ENCODE measurements at regions not wholly inside any gene's neighbourhood (a gene's known extent, or its start where the extent isn't known, plus 50 kb on each side); places are given as distances from the start of the nearest gene placed in this dataset.

DNA sequence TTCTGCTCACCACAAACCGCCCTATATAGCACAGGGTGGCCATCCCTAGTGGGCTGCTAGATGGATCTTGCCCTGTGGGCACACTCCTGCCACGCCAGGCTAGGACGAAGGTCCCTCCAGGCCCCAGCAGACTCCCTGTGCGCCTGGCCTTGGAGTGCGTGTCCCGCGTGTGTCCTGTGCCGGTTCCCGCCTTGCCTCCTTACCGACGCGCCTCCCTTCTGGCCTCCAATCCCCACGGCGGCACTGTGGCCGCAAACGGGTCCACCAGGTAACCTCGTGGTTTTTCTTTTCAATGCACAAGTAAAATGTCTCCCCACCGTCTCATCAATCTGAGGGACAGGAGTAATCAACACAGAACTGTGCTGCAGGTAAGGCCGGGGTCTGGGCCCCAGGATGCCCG is 133.8 kb upstream of the PHACTR3 start:
- WGBS, 2 donors: 95% methylated on average over 20 of the region's 20 CpGs
- no peaks in the 10 kb centered on the region for H3K36me3 ChIP-seq
- no peak overlapping the region for H3K4me3 ChIP-seq
- TF ChIP-seq EP300 (IDR thresholded peaks at IDR 0.05): no peak
- TF ChIP-seq, protein P1, sequence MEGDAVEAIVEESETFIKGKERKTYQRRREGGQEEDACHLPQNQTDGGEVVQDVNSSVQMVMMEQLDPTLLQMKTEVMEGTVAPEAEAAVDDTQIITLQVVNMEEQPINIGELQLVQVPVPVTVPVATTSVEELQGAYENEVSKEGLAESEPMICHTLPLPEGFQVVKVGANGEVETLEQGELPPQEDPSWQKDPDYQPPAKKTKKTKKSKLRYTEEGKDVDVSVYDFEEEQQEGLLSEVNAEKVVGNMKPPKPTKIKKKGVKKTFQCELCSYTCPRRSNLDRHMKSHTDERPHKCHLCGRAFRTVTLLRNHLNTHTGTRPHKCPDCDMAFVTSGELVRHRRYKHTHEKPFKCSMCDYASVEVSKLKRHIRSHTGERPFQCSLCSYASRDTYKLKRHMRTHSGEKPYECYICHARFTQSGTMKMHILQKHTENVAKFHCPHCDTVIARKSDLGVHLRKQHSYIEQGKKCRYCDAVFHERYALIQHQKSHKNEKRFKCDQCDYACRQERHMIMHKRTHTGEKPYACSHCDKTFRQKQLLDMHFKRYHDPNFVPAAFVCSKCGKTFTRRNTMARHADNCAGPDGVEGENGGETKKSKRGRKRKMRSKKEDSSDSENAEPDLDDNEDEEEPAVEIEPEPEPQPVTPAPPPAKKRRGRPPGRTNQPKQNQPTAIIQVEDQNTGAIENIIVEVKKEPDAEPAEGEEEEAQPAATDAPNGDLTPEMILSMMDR (IDR thresholded peaks at IDR 0.05): no peak
- no peak for TF ChIP-seq POLR2A (IDR thresholded peaks at IDR 0.05)
- H3K27me3 ChIP-seq: peaks cover 0 to 11% of the 10 kb centered on the region in 2 donors
- no peak for DNase-seq (ENCODE audit: low spot score in 2 of 2)
- no peak overlapping the region for H3K27ac ChIP-seq
- no peaks in the 10 kb centered on the region for H3K9me3 ChIP-seq
- H3K4me1 ChIP-seq: no peaks in the 10 kb centered on the region

DNA sequence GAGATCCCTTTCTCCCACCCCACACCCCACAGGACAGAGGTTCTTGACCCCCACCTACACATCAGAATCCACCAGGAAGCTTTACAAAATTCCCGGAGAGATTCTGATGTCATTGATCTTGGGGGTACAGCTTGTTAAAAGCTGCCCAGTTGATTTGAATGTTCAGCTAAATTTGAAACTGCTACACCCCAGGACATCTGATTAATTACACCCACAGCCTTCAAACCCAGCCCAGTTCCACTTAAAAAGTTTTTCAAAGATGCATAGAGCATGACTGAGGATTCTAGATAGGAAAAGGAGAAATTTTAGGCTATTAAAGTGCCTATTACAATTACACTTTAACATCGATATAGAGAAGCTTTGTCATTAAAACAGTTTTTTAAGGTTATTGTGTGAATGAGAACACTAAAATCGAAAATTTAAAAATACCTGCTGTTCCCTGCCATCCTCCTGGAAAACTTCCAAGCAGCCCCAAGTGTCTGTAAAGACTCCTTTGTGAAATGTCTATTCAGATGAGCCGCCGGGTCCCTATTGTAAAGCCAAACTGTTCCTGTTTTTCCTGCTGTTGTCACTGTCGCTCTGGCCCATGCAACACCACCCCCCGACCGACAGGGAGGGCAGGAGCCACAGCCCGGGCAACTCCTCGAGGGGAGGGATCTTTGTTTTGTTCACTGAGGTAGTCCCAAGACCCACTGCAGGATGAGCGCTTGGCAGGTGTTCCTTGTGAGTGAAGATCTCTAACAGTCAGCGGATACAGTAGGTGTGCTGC is 132.5 kb upstream of the PHACTR3 start:
- Histone ChIP-seq H3K36me3 (no peaks in the 10 kb centered on the region), H3K4me3 (no peak overlapping the region), H3K27me3 (peaks cover 0 to 11% of the 10 kb centered on the region in 2 donors), H3K4me1 (no peaks in the 10 kb centered on the region), H3K27ac (no peak overlapping the region), H3K9me3 (no peaks in the 10 kb centered on the region)
- DNase-seq (ENCODE audit: low spot score in 2 of 2): no peak
- TF ChIP-seq, protein P1 (IDR thresholded peaks at IDR 0.05): no peak
- TF ChIP-seq POLR2A (IDR thresholded peaks at IDR 0.05): no peak
- no peak for TF ChIP-seq EP300 (IDR thresholded peaks at IDR 0.05)
- WGBS, 2 donors: 51 to 55% methylated on average over 12 of the region's 12 CpGs

DNA sequence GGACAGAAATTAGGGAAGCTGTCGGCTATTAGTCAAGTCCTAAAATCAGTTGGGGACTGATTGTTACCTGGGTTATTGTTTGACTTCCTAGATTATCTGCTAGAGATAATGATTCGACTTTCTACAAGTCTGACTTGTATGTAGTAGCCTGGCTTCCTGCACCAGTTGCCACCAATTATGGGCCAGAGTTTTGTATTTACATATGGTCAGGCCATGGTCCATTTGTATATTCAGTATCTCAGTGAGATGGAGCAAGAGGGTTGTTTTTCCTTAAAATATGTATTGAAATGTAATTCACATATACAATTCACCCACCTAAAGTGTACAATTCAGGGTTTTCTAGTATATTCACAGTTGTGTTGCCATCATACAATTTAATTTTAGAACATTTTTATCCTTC is 130.6 kb upstream of the PHACTR3 start:
- Histone ChIP-seq H3K27me3 (peaks cover 0 to 11% of the 10 kb centered on the region in 2 donors), H3K9me3 (no peaks in the 10 kb centered on the region), H3K27ac (no peak overlapping the region), H3K4me3 (no peak overlapping the region), H3K36me3 (no peaks in the 10 kb centered on the region), H3K4me1 (no peaks in the 10 kb centered on the region)
- no peak for DNase-seq (ENCODE audit: low spot score in 2 of 2)
- TF ChIP-seq, protein P1 (IDR thresholded peaks at IDR 0.05): no peak
- TF ChIP-seq POLR2A (IDR thresholded peaks at IDR 0.05): no peak
- no peak for TF ChIP-seq EP300 (IDR thresholded peaks at IDR 0.05)
- WGBS, 2 donors: 88 to 94% methylated on average over 2 of the region's 2 CpGs

DNA sequence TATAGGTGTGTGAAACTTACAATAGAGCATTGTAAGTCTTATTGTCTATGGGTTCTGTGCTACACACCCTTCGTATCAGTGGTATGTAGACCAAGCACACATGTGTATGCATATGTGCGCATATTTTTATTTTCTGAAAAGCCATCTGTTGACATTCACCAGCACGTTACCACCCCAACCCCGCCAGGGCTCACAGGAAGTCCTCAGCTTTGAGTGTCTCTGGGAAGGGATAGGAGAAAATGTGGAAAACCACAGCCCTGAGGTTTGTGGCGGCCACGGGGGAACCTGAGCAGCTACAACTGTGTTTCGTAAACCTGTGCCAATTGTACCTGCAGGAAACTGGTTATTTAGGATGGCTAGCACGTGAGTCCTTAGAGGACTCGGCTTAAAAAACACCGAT is 123.3 kb upstream of the PHACTR3 start:
- WGBS, 2 donors: 72% methylated on average over 10 of the region's 10 CpGs
- Histone ChIP-seq H3K4me3 (no peak overlapping the region), H3K9me3 (no peaks in the 10 kb centered on the region), H3K36me3 (no peaks in the 10 kb centered on the region), H3K4me1 (no peaks in the 10 kb centered on the region), H3K27me3 (no peaks in the 10 kb centered on the region), H3K27ac (no peak overlapping the region)
- TF ChIP-seq POLR2A (IDR thresholded peaks at IDR 0.05) (no peak), EP300 (IDR thresholded peaks at IDR 0.05) (no peak)
- TF ChIP-seq, protein P1 (IDR thresholded peaks at IDR 0.05): no peak
- DNase-seq (ENCODE audit: low spot score in 2 of 2): no peak

DNA sequence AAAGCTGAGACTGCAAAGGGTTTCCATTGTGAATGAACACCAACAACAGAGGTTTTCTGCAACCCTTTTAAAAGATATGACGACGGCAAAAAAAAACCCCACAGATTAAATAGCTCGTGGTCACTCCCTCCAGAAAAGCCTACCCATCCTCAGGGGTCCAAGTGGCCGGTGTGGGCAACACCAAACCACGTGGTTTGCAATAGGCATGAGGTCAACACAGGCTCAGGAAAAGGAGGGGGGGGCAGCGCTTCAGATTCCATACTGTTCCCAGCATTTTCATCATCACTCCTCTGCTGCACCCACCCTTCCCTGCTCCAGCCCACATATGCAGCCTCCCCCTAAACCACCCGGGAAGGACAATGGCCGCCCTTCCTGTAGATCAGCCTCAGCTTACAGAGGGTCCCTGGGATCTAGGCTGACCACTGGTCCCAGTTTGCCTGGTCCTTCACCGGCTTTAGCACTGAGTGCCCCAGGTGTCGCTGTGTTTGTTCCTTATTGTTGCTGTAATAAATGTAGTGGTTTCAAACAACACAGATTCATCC is 122.8 kb upstream of the PHACTR3 start:
- H3K4me3 ChIP-seq: no peak overlapping the region
- WGBS, 2 donors: 82 to 83% methylated on average over 10 of the region's 10 CpGs
- no peaks in the 10 kb centered on the region for H3K4me1 ChIP-seq
- H3K36me3 ChIP-seq: no peaks in the 10 kb centered on the region
- H3K9me3 ChIP-seq: no peaks in the 10 kb centered on the region
- DNase-seq (ENCODE audit: low spot score in 2 of 2): no peak
- H3K27me3 ChIP-seq: no peaks in the 10 kb centered on the region
- TF ChIP-seq EP300 (IDR thresholded peaks at IDR 0.05) (no peak), POLR2A (IDR thresholded peaks at IDR 0.05) (no peak)
- TF ChIP-seq, protein P1 (IDR thresholded peaks at IDR 0.05): no peak
- no peak overlapping the region for H3K27ac ChIP-seq

Data from tibial nerve (tissue), 4 donors.